Stomach (tissue), 8 donors: ENCODE measurements at regions not wholly inside any gene's neighbourhood (a gene's known extent, or its start where the extent isn't known, plus 50 kb on each side); places are given as distances from the start of the nearest gene placed in this dataset.

Experiments
- DNase-seq, 2 donors: peaks; one replicate each; pipeline versions ENCODE4 v3.0.0 to v3.0.0-alpha.2; 2013 to 2019
- H3K27ac ChIP-seq, 5 donors: fragments of 200-600 bp in 4 of 5; sonication (generic) in 4 of 5; one replicate each; pipeline ENCODE4 v1.5.1; 2013 to 2019; ENCODE audit warnings: mild to moderate bottlenecking in 1 of 5, moderate library complexity in 1 of 5
- H3K27me3 ChIP-seq, 3 donors: fragments of 200-600 bp; sonication (generic); one replicate each; pipeline ENCODE4 v1.5.1; 2017 to 2019; ENCODE audit warnings: mixed run types in 1 of 3
- H3K36me3 ChIP-seq, 4 donors: fragments of 200-600 bp; sonication (generic); 1 replicate in 3 of 4; 2 replicates in 1 of 4; pipeline ENCODE4 v1.5.1; 2016 to 2019
- H3K4me1 ChIP-seq, 4 donors: fragments of 200-600 bp; sonication (generic); one replicate each; pipeline ENCODE4 v1.5.1; 2016 to 2019
- H3K4me3 ChIP-seq, 4 donors: fragments of 200-600 bp; sonication (generic) in 3 of 4; one replicate each; pipeline ENCODE4 v1.5.1; 2016 to 2019; ENCODE audit warnings: mild to moderate bottlenecking in 1 of 4
- H3K9me3 ChIP-seq, 4 donors: fragments of 200-600 bp; sonication (generic); one replicate each; pipeline ENCODE4 v1.5.1; 2016 to 2019
- EP300 ChIP-seq: sonication (generic); formaldehyde crosslinking; IDR thresholded peaks from one replicate; pipeline ENCODE4 v1.6.1; 2017; ENCODE audit warnings: antibody characterized with exemption
- POLR2A ChIP-seq, 4 donors: fragments of 450-650 bp; IDR thresholded peaks; one replicate each; pipeline ENCODE4 v1.6.1; 2016; ENCODE audit warnings: antibody characterized with exemption in 4 of 4, control low read depth in 2 of 4, mild to moderate bottlenecking in 1 of 4, moderate library complexity in 1 of 4
- POLR2AphosphoS5 ChIP-seq, 3 donors: sonication (generic); formaldehyde crosslinking; IDR thresholded peaks; one replicate each; pipeline ENCODE4 v1.6.1; 2016; ENCODE audit warnings: antibody characterized with exemption in 3 of 3
- WGBS, 5 donors: extraction: QIAGEN DNeasy Blood & Tissue Kit in 3 of 5; methylation state at CpG; one replicate each; pipeline versions ENCODE4 v1.1.5 to v1.1.7; 2013 to 2018; 5-methylcytosine and 5-hydroxymethylcytosine counted together
- intact Hi-C: fragments of 100-400 bp; cut with DNase I; formaldehyde crosslinking; loops from one replicate; pipeline ENCODE4 v1.15.1; 2023; ENCODE audit warnings: low total_unique reads
- TF ChIP-seq, protein P1 (sequence below), 7 experiments: fragments of 450-650 bp in 4 of 7; fragments of 200-600 bp in 3 of 7; sonication (generic) in 3 of 7; IDR thresholded peaks; one replicate each; pipeline ENCODE4 v1.5.1; 2016 to 2019; ENCODE audit warnings: antibody characterized with exemption in 7 of 7, control low read depth in 2 of 7, mild to moderate bottlenecking in 1 of 7
- donor health status: healthy with polysubstance abuse.
- donor health status: Bipolar disorder and iron deficiency.
- donor health status: healthy.

- no peak overlapping the region for H3K27ac ChIP-seq
- no peaks in the 10 kb centered on the region for H3K36me3 ChIP-seq
- DNase-seq, result no peak
- H3K4me3 ChIP-seq, result no peak overlapping the region
- intact Hi-C loops, result no loop called here
- peaks cover 0 to 38% (median 0%) of the 10 kb centered on the region in 3 donors for H3K27me3 ChIP-seq
- 48 to 71% (median 65%) methylated on average over 5 of the region's 5 CpGs for WGBS, 5 donors
- H3K4me1 ChIP-seq, result no peaks in the 10 kb centered on the region
- no peaks in the 10 kb centered on the region for H3K9me3 ChIP-seq
- TF ChIP-seq POLR2A (IDR thresholded peaks at IDR 0.05) (no peak), POLR2AphosphoS5 (IDR thresholded peaks at IDR 0.05) (no peak), EP300 (no peak)
- TF ChIP-seq, protein P1, sequence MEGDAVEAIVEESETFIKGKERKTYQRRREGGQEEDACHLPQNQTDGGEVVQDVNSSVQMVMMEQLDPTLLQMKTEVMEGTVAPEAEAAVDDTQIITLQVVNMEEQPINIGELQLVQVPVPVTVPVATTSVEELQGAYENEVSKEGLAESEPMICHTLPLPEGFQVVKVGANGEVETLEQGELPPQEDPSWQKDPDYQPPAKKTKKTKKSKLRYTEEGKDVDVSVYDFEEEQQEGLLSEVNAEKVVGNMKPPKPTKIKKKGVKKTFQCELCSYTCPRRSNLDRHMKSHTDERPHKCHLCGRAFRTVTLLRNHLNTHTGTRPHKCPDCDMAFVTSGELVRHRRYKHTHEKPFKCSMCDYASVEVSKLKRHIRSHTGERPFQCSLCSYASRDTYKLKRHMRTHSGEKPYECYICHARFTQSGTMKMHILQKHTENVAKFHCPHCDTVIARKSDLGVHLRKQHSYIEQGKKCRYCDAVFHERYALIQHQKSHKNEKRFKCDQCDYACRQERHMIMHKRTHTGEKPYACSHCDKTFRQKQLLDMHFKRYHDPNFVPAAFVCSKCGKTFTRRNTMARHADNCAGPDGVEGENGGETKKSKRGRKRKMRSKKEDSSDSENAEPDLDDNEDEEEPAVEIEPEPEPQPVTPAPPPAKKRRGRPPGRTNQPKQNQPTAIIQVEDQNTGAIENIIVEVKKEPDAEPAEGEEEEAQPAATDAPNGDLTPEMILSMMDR (IDR thresholded peaks at IDR 0.05), result no peak
Observed at GRCh38 chr11:116224889-116225200, 547.9 kb downstream of the BUD13 start.

DNA sequence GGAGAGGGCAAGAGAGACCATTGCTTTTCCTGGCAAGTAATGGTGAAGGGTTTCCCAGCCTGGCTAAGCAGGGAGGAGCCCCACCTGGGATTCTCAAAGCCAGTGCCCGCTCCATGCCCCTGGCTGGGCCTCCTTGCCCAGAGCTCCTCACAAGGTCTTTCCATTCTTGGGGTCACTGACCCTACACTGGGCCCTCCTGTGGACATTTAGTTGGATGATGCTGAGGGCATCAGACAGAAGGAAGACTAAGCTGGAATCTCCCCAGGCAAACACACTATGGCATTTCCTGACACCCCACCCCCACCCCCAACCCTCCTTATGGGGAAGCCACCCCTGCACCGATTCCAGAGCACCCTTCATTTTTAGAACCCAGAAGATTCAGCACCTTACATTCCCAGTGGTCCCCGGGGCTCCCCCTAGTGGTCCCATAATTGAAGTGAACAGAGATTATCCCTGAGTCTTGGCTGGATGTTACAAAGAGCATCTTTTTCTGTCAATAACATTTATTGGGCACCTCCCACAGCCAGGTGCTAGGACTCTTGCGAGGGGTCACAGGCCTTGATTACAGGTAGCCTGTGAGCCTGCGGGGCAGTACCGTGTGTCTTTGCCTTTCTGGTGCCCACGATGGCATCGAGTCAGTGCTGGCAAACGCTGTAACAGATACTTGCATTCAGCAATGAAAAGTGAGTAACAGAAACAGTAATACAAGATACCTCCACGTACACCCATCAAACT lies 548.5 kb downstream of the BUD13 start:
- intact Hi-C loops, result no loop called here
- TF ChIP-seq, protein P1 (IDR thresholded peaks at IDR 0.05), result peak in 5 of 7 experiments; percentile 6 to 61 (median 38)
- TF ChIP-seq POLR2A (IDR thresholded peaks at IDR 0.05) (no peak), EP300 (no peak), POLR2AphosphoS5 (IDR thresholded peaks at IDR 0.05) (no peak)
- peak; percentile 58 to 68 for DNase-seq
- Histone ChIP-seq H3K27me3 (peaks cover 0 to 34% (median 0%) of the 10 kb centered on the region in 3 donors), H3K36me3 (no peaks in the 10 kb centered on the region), H3K9me3 (no peaks in the 10 kb centered on the region), H3K27ac (no peak overlapping the region), H3K4me1 (no peaks in the 10 kb centered on the region), H3K4me3 (no peak overlapping the region)
- WGBS, 5 donors, result 31 to 50% (median 45%) methylated on average over 6 to 10 of the region's 10 CpGs

- no peak for DNase-seq
- intact Hi-C loops, result no loop called here
- TF ChIP-seq, protein P1 (IDR thresholded peaks at IDR 0.05), result no peak
- TF ChIP-seq POLR2A (IDR thresholded peaks at IDR 0.05) (no peak), POLR2AphosphoS5 (IDR thresholded peaks at IDR 0.05) (no peak), EP300 (no peak)
- peaks cover 0 to 13% (median 0%) of the 10 kb centered on the region in 3 donors for H3K27me3 ChIP-seq
- H3K4me3 ChIP-seq, result no peak overlapping the region
- H3K36me3 ChIP-seq, result no peaks in the 10 kb centered on the region
- H3K9me3 ChIP-seq, result no peaks in the 10 kb centered on the region
- WGBS, 5 donors, result 44 to 80% (median 56%) methylated on average over 2 of the region's 2 CpGs
- H3K27ac ChIP-seq, result no peak overlapping the region
- no peaks in the 10 kb centered on the region for H3K4me1 ChIP-seq
Observed at GRCh38 chr11:116221351-116221750, 551.4 kb downstream of the BUD13 start.

DNA sequence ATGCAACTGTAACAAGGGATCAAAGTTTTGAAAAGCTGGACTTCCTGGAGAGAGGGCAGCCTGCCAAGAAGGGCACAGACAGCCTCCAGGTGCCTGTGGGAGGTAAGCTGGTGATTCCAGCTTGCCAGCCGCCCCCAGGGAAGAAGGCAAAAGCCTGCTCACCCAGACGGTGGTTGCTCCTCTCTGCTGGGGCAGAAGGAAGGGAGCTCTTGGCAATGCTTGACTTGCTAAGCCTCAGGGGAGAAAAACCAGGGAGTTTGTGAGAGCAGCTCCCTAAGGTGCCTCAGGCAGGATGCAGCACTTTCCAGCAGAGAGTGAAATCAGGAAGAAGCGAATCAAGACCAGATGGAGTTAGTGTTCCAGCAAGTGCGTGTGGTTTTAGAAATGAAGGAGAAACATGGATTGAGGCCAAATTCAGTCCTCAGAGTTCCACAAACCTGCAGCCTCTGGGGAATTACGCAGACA lies 553.6 kb downstream of the BUD13 start:
- Histone ChIP-seq H3K9me3 (no peaks in the 10 kb centered on the region), H3K4me3 (no peak overlapping the region), H3K4me1 (no peaks in the 10 kb centered on the region), H3K36me3 (no peaks in the 10 kb centered on the region), H3K27ac (no peak overlapping the region), H3K27me3 (no peaks in the 10 kb centered on the region)
- no peak for TF ChIP-seq POLR2A (IDR thresholded peaks at IDR 0.05)
- TF ChIP-seq EP300, result no peak
- TF ChIP-seq POLR2AphosphoS5 (IDR thresholded peaks at IDR 0.05), result no peak
- no peak for DNase-seq
- 42 to 55% (median 44%) methylated on average over 5 of the region's 5 CpGs for WGBS, 5 donors
- intact Hi-C loops, result no loop called here

- no peaks in the 10 kb centered on the region for H3K27me3 ChIP-seq
- H3K36me3 ChIP-seq, result no peaks in the 10 kb centered on the region
- 53 to 92% (median 87%) methylated on average over 1 of the region's 1 CpG for WGBS, 5 donors
- H3K4me1 ChIP-seq, result no peaks in the 10 kb centered on the region
- intact Hi-C loops, result no loop called here
- H3K9me3 ChIP-seq, result no peaks in the 10 kb centered on the region
- H3K27ac ChIP-seq, result no peak overlapping the region
- no peak overlapping the region for H3K4me3 ChIP-seq
- DNase-seq, result no peak
- TF ChIP-seq, protein P1 (IDR thresholded peaks at IDR 0.05), result no peak
- TF ChIP-seq POLR2A (IDR thresholded peaks at IDR 0.05), result no peak
- no peak for TF ChIP-seq EP300
- TF ChIP-seq POLR2AphosphoS5 (IDR thresholded peaks at IDR 0.05), result no peak
Observed at GRCh38 chr11:116217441-116217840, 555.3 kb downstream of the BUD13 start.
